RCC 7860 (cell line): ENCODE measurements at regions not wholly inside any gene's neighbourhood (a gene's known extent, or its start where the extent isn't known, plus 50 kb on each side); places are given as distances from the start of the nearest gene placed in this dataset.
"Not testable (repeated sequence)": the region's sequence is repeated elsewhere in the genome, so short reads cannot be mapped to it uniquely, and the experiment has no call there.

ENCODE experiments used
- DNase-seq: peaks from one replicate; pipeline ENCODE4 v3.0.0-alpha.2; 2015; ENCODE audit warnings: low spot score
- FAIRE-seq: peaks from 2 replicates; lab custom pipeline; 2012; peaks lifted over from hg19 to GRCh38; lab: Jason Lieb, UNC

DNA sequence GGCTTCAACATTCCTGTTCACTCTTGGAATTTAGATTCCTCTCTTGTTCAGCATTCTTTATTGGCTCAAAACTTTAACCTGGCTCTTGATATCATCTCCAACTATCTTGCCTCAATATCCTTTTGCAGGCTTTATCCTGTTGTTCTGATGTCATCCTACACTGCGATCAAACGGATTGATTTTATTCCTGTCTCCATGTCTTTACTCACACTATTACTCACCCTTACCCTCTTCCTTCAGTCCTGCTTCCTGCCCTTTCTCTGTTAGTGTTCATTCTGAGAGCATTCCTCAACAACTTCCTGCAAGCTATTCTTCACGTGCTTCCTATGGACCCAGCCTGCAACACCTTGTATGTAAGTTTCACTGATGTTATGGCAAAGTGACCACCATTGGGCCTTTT, 264.7 kb downstream of the RNF152 start:
- FAIRE-seq (no peak), DNase-seq (peak; percentile 14)

DNA sequence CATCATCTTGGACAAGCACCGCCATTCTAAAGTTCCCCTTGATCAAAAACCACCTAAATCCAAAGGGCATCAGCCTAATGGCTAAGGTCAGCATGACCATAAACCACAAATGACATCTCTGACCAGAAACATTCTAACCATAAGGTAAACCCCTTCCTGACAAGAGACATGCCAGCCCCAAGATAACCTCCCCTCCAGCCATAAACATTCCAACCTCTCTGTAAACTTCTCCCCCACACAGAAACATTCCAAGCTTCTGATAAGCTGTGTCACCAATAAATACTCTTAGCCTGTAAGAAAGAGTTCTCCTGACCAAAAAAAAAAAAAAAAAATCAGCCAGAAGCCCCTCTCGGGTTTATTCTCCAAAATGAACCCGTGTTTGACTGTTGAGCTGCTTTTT, 268.2 kb downstream of the RNF152 start:
- not testable (repeated sequence) for FAIRE-seq
- DNase-seq, result peak; percentile 23

DNA sequence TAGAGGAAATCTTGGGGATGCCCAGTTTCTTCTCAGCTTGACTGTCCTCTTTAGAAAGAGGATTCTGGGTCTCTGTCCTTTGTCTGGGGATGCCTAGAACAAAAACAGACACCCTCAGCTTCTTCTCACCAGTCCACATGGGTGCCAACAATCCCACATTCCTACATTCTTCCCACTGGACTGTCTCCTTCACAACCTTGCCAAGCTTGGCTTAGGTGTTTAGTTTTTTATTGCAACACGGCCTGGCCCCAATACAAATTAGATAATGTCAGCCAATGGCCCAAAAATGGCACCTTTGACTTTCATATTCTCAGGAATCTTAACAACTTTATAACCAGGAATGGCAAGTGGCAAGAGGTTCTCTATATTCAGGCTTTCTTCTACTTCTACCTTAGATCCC, 273.0 kb downstream of the RNF152 start:
- FAIRE-seq, result no peak

GRCh38 chr18:61618816-61619215, 274.0 kb downstream of the RNF152 start:
- DNase-seq, result no peak
- FAIRE-seq, result no peak

More for the DNA sequence above, 273.0 kb downstream of the RNF152 start:
- no peak for DNase-seq

GRCh38 chr18:61616111-61616610, 276.6 kb downstream of the RNF152 start:
- DNase-seq (no peak), FAIRE-seq (no peak)

- no peak for DNase-seq
- no peak for FAIRE-seq
Observed at GRCh38 chr18:61612517-61612916, 279.3 kb downstream of the CDH20 start.

DNA sequence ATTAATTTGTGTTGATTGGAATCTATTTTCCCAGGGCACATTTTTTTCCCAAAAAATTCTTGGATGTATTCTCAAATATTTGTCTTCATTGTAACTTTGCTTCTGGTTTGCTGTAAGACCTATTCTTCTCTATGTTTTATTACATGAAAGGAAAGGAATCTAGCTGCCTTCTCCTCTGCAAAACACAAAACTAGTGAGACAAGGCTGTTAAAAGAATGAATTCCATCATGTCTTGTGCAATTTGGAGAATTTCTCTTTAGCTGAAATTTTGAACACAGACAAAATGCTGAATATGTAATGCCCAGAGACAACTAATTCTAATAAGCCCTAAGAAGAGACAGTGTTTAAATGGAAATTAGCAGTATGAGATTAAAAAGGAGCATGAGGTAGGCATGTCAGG, 275.9 kb downstream of the CDH20 start:
- no peak for DNase-seq
- no peak for FAIRE-seq

DNA sequence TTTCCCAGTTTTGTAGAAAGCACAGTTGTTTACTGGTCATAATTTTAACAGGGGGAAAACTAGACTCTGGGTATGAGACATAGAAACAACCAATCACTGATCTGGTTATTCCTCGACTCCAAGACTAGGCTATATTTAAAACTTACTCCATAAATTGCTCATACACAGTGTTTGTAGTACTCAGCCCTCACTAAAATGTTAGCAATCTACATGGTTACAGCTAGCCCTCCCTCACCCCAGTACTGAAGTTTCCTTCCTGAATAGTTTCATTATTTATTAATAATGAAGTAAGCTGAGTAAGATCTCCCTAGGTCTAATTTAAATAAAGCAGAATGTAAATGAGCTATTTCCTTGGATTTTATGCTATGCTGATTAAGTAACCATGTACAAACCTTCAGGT, 275.1 kb downstream of the CDH20 start:
- FAIRE-seq (no peak), DNase-seq (no peak)

DNA sequence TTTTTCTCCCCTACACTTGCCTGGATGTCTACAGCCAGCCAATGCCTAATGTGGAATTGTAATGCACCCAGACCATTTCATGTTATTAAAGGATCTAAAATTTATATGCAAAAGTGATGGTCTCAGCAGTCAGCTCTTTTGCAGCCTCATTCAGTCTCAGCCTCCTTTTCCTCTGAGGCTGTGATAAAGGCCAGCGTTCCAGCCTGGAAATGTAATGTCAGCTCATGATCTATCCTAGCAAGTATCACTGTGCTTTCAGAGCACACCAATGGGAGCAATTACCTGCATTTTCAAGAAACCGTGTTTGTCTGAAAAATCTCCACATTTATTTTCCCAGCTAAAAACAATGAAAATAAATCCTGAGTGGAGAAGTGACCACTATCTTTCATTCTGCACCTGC, 274.6 kb downstream of the CDH20 start:
- no peak for DNase-seq
- no peak for FAIRE-seq

- DNase-seq (peak; percentile 90), FAIRE-seq (peak; percentile 83)
Observed at GRCh38 chr18:61606759-61607158, 273.5 kb downstream of the CDH20 start.

GRCh38 chr18:61606068-61606660, 272.9 kb downstream of the CDH20 start:
- FAIRE-seq, result no peak
- peak; percentile 21 for DNase-seq

GRCh38 chr18:61605376-61606067, 272.3 kb downstream of the CDH20 start:
- FAIRE-seq (no peak), DNase-seq (no peak)
